D721Med (cell line): ENCODE measurements at regions not wholly inside any gene's neighbourhood (a gene's known extent, or its start where the extent isn't known, plus 50 kb on each side); places are given as distances from the start of the nearest gene placed in this dataset.

Source experiments
- DNase-seq: peaks from one replicate; pipeline ENCODE4 v3.0.0; 2011; ENCODE audit warnings: low spot score; ENCODE audit not compliant: insufficient read length
- FAIRE-seq: peaks from 2 replicates; lab custom pipeline; 2011; peaks lifted over from hg19 to GRCh38; lab: Jason Lieb, UNC
- CTCF ChIP-seq: IDR thresholded peaks from 2 replicates; pipeline ENCODE4 v1.5.1; 2012; ENCODE audit warnings: mild to moderate bottlenecking, control low read depth; ENCODE audit not compliant: insufficient read depth; ENCODE audit errors: missing control alignments

- TF ChIP-seq CTCF: no peak
- FAIRE-seq: no peak
- no peak for DNase-seq
Observed at GRCh38 chr10:47123716-47124288, 176.2 kb upstream of the GDF10 start.

- no peak for TF ChIP-seq CTCF
- FAIRE-seq: no peak
- DNase-seq: no peak
Observed at GRCh38 chr10:47127188-47127785, 172.7 kb upstream of the GDF10 start.

GRCh38 chr10:47130491-47130890 is 169.5 kb upstream of the GDF10 start:
- FAIRE-seq (no peak), DNase-seq (no peak)
- no peak for TF ChIP-seq CTCF

DNA sequence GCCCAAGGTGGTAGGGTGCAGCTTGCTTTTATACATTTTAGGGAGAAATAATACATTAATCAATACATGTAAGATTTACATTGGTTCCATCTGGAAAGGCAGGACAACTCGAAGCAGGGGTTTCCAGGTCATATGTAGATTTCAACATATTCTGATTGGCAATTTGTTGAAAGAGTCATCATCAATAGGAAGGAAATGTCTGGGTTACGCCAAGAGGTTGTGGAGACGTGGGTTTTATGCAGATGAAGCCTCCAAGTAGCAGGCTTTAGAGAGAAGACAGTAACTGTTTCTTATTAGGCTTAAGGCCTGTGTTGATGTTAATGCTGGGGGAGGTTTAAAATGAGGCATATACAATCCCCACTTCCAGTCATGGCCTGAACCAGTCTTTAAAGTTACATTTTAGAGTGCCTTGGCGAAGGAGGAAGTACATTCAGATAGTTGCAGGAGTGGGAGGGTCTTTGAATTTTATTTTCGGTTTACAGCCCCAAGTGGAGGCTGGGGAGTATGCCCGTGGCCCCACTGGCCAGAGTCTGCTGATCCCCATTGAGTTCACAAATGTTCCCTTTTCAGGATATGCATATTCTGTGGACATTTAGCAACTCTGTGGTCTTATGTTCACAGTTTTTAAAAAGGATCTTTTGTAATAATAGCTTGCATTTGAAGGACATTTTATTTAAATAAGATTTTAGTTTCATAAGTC is 166.0 kb upstream of the GDF10 start:
- DNase-seq (no peak), FAIRE-seq (no peak)
- TF ChIP-seq CTCF: no peak

GRCh38 chr10:47136866-47137265 is 163.1 kb upstream of the GDF10 start:
- DNase-seq: no peak
- no peak for TF ChIP-seq CTCF
- no peak for FAIRE-seq

DNA sequence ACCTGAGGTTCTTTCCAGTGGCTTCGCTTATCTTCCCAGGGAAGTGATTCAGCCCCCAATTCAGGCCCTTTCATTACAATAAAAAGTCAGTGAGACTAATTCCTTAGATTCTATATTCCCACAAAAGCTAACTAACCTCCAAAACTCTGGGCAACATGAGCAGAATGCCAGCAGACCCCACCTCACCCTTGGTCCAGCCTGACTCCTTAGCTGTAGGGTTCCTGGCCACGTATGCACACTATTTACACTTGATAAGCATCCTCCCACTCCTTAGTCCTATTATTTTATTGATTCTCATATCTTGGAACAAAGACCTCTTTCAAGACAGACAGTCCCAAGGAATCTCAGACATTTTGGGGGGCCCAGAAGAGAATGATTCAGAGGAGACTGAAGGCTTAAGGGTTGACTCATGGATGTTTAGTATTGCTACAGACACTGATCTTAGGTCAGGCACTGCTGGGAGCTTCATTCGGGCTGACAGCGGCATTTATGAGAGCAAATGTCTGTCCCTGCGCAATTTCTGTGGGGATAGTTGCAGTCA is 162.6 kb upstream of the GDF10 start:
- no peak for TF ChIP-seq CTCF
- no peak for FAIRE-seq
- no peak for DNase-seq
